Globus pallidus (tissue), 1 donor: ENCODE measurements at regions not wholly inside any gene's neighbourhood (a gene's known extent, or its start where the extent isn't known, plus 50 kb on each side); places are given as distances from the start of the nearest gene placed in this dataset.
"Not testable (repeated sequence)": the region's sequence is repeated elsewhere in the genome, so short reads cannot be mapped to it uniquely, and the experiment has no call there.

Experiments used
- DNase-seq: peaks from one replicate; pipeline ENCODE4 v3.0.0-alpha.2; 2015; ENCODE audit warnings: low spot score

DNA sequence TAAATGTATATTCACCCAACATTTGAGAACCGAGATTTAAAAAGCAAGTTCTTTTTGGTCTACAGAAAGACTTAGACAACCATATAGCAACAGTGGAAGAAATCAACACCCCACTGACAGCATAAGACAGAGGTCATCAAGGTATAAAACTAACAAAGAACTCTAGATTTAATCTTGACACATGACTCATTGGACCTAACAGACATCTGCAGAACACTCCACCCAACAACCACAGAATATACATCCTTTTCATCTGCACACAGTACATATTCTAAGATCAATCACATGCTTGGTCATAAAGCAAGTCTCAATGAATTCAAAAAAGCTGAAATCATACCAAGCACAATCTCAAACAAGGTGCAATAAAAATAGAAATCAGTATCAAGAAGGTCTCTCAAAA lies 65.8 kb downstream of the SPIN4 start:
- no peak for DNase-seq

DNA sequence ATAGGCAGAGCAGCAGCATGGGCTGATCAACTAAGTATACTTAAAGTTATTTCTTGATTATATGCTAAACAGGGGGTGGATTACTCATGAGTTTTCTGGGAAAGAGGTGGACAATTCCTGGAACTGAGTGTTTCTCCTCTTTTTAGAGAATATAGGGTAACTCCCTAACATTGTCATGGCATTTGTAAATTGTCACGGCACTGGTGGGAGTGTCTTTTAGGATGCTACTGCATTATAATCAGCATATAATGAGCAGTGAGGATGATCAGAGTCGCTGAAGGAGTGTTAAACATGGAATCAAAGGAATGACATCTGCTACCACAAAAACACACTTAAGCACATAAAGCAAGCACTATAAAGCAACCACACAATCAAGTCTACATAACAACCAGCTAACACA lies 66.5 kb downstream of the SPIN4 start:
- DNase-seq = no peak

DNA sequence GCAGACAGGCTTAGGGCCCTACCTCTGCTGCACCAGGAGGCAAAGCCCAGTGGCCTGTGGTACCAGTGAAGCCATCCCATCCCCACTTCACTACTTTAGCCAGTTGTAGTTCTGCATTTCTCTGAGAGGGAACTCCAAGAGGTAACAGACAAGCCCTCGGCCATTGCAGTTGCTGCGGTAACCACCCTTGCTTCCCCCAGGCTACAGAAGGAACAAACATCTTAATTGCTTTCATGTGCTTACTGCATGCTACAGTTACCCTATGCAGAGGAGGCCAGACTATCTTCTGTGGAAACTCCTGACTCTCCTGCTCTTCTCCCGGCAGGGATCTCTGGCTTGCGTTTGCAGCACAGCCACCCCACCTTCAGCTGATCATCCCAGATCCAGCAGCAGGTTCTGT lies 67.8 kb downstream of the SPIN4 start:
- no peak for DNase-seq

DNA sequence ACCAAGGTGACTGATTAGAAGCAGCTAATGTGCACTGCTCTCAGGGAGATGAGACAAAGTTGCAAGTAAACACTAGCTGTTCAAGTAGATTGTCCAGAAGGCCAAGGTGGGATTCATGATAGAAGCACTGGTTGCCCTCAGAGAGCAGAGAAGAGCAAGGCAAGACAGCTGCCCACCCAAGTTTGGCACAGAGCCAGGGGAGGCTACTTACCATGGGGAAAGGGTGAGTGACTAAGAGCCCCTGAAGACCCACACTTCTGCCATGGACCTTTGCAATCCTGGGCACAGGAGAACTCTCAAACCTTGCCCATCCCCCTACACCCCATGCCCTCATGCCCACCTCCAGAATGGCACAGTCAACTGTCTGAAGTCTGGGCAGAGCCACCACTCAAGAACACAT lies 68.3 kb downstream of the SPIN4 start:
- no peak for DNase-seq

DNA sequence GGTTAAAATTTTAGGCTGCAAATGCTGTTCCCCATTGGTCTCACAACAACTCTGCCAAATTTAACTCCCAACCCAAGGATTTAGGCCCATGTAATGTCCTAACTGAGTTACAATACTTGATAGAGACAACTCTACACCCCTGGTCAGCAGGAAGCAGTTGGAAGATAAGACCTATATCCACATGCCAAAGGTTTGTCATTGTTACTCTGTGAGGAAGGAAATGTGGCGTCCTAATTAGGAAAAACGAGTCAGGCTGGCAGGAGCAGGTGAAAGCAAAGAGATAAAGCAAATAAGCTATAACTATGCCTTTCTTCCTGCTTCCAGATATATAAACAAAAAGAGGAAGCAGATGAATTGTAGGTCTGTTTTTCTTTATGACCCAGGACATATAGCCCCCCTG lies 69.1 kb downstream of the SPIN4 start:
- no peak for DNase-seq

DNA sequence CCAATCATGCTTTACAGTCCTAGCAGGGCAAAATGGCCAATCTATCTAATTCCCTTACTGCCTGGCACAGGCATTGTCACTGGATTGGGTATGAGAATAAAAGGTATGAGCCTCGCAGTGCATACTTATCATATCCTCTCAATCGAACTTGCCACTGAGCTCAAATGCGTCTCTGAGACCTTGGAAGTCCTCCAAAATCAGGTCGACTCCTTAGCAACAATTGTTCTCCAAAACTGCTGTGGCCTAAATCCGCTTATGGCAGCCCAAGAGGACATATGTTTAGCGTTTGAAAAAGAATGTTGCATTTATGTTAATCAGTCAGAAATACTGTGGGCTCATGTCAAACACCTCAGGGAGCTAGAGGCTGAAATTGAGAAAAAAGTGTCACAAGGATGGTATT lies 69.7 kb downstream of the SPIN4 start:
- no peak for DNase-seq

DNA sequence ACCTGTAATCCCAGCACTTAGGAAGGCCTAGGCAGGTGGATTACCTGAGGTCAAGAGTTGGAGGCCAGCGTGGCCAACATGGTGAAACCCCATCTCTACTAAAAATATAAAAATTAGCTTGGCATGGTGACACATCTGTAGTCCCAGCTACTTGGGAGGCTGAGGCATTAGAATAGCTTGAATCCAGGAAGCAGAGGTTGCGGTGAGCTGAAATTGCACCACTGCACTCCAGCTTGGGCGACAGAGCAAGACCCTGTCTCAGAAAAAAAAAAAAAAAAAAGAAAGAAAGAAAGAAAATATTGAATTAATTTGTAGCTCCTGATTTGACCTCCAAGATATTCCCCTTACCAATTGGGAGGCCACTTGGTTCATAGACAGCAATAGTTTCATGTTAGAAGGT lies 73.7 kb downstream of the SPIN4 start:
- not testable (repeated sequence) for DNase-seq

DNA sequence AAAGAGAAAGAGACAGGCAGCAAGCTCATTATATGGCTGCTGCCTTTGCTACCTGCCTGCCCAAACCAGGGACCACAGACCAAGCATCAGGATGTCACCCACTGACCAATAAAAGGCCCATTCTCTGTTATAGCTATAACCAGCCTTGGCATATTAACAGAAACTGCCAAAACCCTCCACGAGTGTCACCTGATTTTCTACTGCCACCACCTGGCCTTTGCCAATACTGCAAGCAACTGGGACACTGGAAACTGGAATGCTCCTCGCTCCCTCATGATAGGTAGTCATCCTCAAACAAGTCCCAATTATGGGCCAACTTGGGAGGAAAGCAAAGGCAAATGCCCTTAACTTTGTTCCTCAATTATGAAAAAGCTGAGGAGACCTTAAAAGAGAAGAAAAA lies 76.0 kb downstream of the SPIN4 start:
- peak; percentile 8 for DNase-seq

DNA sequence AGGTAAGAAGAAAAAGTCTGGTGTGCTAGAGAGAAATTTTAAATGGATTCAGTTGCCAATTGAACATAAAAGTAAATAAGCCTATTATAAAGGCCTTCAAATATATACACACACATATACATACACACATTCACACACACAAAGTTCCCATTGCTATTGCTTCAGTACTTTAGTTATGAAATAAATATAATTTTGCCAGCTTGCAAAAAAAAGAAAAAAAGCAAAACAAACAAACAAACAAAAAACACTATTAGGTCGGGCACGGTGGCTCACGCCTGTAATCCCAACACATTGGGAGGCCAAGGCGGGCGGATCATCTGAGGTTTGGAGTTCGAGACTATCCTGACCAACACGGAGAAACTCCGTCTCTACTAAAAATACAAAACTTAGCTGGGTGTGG lies 80.3 kb downstream of the SPIN4 start:
- no peak for DNase-seq

DNA sequence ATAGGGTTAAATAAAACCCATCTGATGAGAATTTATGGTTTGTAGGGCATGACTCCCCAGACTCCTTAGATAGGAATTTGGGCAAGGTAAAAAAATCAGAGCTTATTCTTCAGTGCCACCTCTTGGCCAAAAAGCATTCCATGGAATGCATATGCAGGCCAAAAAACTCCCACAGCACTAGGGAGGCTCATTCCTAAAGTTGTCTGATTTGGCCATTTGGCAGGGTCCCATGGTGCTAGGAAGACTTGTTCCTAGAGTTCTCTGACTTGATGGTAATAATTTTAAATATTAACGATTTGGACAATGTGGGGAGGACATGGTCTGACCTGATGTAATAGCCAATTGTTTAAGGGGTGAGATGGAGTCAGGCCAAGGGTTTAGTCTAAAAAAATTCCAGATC lies 93.0 kb downstream of the SPIN4 start:
- no peak for DNase-seq

DNA sequence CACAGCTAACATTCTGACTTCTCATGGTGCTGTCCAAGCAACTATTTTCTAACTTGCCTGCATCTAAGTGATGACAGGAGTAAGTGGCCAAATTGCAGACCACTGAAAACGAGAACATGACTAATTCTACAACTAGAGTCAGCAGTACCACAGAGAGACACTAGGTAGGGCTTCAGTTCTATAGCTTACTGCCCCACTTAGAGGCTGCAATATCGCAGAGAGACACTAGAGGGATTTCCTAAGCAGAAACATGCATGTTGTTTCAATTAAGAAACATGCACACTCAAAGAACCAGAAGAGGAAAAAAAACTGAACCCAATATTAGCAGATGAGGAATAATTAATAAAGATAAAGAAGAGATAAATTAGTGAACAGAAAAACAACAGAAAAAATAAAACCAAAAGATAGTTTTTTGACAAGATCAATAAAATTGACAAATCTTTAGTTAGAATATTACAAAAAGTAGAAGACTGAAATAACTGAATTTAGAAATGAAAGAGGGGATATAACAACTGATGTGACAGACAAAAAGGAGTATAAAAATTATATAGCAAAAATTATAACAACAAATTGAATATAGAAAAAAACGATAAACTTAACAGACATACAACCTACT lies 100.8 kb downstream of the SPIN4 start:
- DNase-seq = peak; percentile 55

DNA sequence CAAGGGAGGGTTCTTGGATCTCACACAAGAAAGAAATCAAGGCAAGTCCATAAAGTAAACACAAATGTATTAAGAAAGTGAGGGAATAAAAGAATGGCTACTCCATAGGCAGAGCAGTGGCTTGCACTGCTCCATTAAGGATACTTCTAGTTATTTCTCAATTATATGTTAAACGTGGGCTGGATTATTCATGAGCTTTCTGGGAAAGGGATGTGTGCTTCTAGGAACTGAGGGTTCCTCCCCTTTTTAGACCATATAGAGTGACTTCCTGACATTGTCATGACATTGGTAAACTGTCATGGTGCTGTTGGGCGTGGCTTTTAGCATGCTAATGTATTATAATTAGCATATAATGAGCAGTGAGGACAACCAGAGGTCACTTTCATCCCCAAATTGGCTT lies 108.4 kb downstream of the SPIN4 start:
- DNase-seq = not testable (repeated sequence)

DNA sequence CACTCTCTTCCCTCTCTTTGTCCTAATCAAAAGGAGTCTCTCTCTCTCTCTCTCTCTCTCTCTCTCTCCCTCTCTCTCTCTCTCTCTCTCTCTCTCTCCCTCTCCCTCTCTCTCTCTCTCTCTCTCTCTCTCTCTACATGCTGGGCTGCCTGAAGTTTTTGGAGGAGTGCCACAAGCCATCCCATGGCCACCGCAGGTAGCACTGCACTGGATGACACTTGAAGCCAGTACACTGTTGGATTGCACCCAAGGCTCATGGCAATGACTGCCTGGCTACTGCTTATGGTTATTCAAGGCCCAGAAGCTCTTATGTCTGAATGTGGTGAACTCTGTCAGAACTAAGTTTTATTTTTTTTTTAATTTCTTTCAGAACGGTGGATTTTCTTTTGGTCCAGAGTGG lies 115.2 kb downstream of the SPIN4 start:
- DNase-seq = not testable (repeated sequence)

DNA sequence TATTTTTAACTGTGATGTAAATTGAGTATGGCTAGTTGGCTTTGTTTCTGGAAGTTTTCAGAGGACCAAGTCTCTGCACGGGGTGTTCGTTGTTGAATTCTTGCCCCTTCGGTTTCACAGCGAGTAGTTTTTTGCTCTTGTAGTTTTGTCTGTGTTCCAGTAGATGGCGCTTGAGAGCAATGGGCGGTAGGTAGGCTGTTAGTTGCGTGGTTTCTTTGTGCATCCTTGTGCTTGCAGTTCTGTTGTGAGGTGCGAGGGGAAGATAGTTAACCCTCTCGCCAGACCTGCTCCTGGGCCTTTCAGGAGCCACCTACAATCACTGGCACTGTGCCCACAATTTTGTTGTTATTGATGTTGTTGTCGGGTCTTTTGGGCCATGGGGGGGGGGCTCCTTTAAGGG lies 118.1 kb downstream of the SPIN4 start:
- not testable (repeated sequence) for DNase-seq

DNA sequence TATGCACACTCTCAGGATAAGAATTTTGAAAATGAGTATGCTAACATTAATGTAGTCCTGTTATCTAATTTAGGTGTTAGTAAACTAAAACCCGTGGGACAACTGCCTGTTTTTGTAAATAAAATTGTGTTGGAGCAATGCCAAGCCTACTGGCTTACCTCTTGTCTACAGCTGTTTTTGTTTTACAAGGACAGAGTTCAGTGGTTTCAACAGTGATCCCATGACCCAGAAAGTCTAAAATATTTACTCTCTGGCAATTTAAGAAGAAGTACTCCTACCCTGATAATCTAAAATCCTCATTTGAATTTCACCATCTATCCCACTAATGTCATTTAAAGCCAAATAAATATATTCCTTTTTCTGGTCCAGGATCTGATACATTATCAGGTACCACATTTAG lies 132.9 kb downstream of the SPIN4 start:
- not testable (repeated sequence) for DNase-seq

DNA sequence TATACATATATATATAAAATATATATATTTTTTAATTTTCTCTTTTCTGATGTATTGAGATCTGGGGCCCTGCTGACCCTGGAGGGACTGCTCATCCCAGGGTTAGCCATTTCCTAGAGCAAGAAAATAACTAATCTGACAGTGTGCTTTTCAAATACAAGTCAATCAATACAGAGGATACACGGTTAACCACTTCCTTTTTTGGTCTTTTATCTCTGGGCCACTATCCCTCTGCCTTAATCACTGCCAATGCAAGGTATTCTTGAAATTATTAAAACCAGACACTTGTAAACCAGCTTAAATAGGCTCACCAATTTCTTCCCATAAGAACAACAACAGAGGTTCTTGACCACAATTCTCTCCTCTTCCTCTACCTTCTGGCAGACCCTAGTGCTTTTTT lies 133.6 kb downstream of the SPIN4 start:
- not testable (repeated sequence) for DNase-seq

DNA sequence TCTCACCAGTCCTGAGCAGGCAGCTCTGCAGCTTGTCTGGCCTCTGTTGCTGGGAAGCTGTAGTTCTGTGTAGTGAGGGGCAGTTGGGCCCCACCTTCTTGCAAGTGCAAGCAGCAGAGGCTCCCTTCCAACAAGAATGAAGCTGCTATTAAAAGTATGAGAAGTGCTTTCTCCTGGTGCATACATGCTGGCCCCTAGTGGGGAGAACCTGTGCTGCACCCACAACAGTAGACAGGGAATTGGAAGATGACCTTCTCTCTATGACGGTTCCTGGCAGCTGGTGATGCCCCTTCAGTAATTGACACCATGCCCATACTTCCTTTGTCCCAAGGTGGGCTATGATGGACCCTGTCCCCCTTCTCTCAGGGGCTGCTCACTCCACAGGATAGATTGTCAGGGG lies 141.5 kb downstream of the SPIN4 start:
- not testable (repeated sequence) for DNase-seq

DNA sequence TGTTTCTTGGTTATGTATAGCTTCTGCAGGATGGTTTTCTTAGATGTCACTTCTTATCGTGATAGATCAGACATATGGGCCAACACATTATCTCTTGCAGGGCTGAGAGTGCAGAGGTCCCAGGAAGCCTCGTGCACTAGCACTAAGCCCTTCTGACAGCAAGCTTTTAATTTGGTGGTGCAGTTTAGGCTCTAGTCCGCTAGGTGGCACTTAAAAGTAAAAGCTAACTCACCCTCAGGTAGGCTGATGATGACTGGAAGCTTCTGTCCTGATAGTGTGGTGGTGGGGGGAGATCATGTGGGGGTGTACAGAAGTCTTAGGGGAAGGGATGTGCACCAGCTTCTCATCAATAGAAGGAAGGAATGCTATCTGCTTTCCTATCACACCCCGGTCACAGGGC lies 142.0 kb downstream of the SPIN4 start:
- not testable (repeated sequence) for DNase-seq

DNA sequence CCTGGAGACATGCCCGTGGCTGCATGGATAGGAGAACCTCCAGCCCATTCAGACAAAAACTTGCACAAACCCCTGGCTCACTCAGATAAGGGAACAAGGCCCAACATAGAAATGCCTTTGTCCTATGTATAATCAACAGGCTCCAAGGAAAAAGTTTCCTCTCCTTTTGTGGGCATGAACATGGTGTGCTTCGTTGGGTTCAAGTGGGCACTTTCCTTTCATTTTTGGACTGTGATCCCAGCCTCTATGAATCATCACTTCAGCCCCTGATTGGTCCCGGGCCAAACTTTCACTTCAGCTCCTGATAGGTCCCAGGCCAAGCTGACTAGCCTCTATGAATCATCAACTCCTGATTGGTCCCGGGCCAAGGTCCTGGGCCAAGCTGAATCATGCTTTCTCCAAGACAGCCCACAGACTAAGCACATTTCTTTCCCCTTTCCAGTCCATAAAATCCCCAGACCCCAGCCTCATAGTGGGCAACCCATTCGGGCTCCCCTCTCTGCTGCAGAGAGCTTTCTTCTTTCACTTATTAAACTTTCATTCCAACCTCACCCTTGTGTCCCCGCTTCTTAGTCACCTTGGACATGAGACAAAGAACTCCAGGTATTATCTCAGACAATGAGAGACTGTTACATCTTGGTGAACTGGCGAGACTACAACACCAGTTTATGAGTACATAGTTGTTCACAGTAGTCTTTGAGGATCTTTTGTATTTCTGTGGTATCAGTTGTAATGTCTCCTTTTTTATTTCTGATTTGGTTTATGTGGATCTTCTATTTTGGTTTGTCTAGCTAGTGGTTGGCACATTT lies 146.7 kb downstream of the SPIN4 start:
- not testable (repeated sequence) for DNase-seq

DNA sequence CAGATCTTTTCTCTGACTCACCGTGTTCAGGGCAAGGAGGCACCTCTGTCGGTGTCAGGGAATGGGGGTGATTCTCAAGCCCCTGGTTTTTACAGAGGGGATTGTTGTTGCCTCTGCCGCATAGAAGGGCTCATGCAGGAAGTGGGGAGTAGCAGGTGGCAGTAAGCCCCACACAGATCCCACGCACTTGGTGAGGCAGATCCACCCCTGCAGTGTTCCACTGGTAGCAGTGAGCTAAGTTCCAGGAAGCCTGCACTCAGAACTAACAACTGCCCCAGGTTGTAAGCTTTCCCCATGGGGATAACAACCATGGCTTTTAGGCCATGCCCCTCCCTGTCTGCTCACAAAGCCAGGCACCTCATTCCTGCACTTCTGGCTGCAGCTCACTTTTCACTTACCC lies 149.1 kb downstream of the SPIN4 start:
- not testable (repeated sequence) for DNase-seq

DNA sequence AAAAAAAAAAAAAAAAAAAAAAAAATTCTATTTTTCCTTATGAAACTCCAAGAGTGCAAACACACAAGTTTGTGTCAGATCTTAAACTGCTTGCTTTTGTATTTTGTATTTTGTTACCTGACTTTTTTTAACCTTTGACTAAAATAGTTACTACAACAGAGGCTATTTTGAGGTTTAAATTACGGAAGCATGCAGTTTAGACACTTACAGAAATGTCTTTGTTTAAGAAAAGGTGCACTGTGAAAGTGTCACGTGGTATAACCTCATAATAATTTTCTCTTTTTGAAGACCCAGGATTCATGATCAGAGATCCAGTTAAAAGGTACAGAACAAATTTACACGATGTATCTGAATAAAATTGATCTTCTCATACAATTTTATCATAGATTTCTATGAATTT lies 152.4 kb downstream of the SPIN4 start:
- not testable (repeated sequence) for DNase-seq

DNA sequence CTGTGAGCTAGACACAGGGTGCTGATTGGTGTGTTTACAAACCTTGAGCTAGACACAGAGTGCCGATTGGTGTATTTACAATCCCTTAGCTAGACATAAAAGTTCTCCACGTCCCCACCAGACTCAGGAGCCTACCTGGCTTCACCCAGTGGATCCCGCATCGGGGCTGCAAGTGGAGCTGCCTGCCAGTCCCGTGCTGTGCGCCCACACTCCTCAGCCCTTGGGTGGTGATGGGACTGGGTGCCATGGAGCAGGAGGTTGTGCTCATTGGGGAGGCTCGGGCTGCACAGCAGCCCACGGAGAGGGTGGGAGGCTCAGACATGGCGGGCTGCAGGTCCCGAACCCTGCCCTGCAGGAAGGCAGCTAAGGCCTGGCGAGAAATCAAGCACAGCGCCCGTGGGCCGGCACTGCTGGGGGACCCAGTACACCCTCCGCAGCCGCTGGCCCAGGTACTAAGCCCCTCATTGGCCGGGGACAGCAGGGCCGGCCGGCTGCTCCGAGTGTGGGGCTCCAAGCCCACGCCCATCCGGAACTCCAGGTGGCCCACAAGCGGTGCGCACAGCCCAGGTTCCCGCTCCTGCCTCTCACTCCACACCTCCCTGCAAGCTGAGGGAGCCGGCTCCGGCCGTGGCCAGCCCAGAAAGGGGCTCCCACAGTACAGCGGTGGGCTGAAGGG lies 158.6 kb downstream of the SPIN4 start:
- not testable (repeated sequence) for DNase-seq

DNA sequence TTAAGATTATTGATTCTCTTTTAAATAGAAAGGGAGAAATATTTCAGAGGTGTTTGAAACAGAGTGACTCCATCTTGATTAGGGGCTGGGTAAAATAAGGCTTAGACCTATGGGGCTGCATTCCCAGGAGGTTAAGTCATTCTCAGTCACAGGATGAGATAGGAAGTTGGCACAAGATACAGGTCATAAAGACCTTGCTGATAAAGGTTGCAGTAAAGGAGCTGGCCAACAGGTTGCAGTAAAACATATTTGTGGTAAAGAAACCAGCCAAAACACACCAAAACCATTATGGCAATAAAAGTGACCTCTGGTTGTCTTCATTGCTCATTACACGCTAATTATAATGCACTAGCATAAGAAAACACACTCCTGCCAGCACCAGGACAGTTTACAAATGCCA lies 165.0 kb downstream of the SPIN4 start:
- DNase-seq = no peak
